Muscle of leg (tissue), 3 donors: ENCODE measurements at regions not wholly inside any gene's neighbourhood (a gene's known extent, or its start where the extent isn't known, plus 50 kb on each side); places are given as distances from the start of the nearest gene placed in this dataset.

Experiments used
- DNase-seq: peaks from one replicate; pipeline ENCODE4 v3.0.0; 2013
- H3K27ac ChIP-seq: one replicate; pipeline ENCODE4 v1.5.1; 2013; ENCODE audit warnings: mild to moderate bottlenecking, low read length, control low read depth
- H3K27me3 ChIP-seq: one replicate; pipeline ENCODE4 v1.6.1; 2013; ENCODE audit warnings: low read length; ENCODE audit not compliant: control insufficient read depth, insufficient read depth
- H3K36me3 ChIP-seq: one replicate; pipeline ENCODE4 v1.6.1; 2013; ENCODE audit warnings: low read length; ENCODE audit not compliant: control insufficient read depth, insufficient read depth
- H3K4me1 ChIP-seq: one replicate; pipeline ENCODE4 v1.6.1; 2013; ENCODE audit warnings: low read length; ENCODE audit not compliant: control insufficient read depth, insufficient read depth
- H3K4me3 ChIP-seq: one replicate; pipeline ENCODE4 v1.5.1; 2013; ENCODE audit warnings: low read length, control low read depth
- H3K9me3 ChIP-seq: replicated peaks from 2 replicates; pipeline ENCODE4 v1.6.1; 2013; ENCODE audit warnings: low read depth, low read length; ENCODE audit not compliant: control insufficient read depth
- WGBS: methylation state at CpG from one replicate; pipeline ENCODE4 v1.1.5; 2013; ENCODE audit warnings: missing lambda C conversion rate; ENCODE audit not compliant: insufficient coverage; 5-methylcytosine and 5-hydroxymethylcytosine counted together

DNA sequence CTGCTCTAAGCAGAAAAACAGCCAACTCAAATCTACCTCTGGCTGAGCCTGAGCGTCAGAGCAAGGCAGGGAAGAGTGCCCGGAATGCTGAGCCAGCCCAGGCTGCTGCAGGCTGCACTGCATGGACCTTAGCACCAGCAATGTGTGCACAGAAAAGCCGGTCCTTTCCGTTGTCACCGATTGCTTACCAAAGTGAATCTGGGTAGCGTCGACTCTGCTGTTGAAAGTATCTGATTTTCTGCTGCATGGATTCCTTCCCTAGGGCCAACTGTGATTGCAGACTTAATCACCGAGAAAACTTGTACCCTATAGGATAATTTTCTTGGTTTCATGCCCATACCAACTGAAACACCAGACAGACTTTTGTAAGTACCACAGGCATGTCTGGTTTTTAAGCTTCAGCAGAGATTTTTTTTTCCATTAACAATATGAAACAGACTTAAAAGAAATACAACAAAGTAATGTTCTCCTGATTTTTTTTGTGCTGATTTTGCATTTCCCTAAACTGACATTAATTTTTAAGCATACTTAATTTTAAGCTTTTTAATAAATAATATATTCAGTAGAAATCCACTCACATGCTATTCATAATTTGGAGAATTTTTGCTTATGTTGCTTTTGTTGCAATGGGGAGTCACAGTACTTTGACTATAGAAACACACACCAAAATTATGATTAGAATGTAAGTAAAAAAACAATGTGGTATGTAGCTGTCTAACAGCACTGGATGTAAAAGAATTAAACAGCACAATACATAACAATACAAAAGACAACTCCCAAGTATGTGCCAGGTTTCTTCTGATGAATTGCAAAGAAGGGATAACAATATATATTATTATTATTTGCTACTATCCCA lies 218.0 kb downstream of the THBS2 start:
- Histone ChIP-seq H3K9me3 (no peaks in the 10 kb centered on the region), H3K4me1 (peaks cover 9% of the 10 kb centered on the region), H3K27me3 (no peaks in the 10 kb centered on the region), H3K27ac (no peak overlapping the region), H3K36me3 (no peaks in the 10 kb centered on the region), H3K4me3 (no peak overlapping the region)
- DNase-seq: peak; percentile 69
- WGBS: 24% methylated on average over 8 of the region's 8 CpGs

- 82% methylated on average over 9 of the region's 13 CpGs for WGBS
- Histone ChIP-seq H3K9me3 (no peaks in the 10 kb centered on the region), H3K4me3 (no peak overlapping the region), H3K4me1 (peaks cover 9% of the 10 kb centered on the region), H3K27me3 (no peaks in the 10 kb centered on the region), H3K36me3 (no peaks in the 10 kb centered on the region), H3K27ac (no peak overlapping the region)
- no peak for DNase-seq
Observed at GRCh38 chr6:169034516-169035167, 219.0 kb downstream of the THBS2 start.

DNA sequence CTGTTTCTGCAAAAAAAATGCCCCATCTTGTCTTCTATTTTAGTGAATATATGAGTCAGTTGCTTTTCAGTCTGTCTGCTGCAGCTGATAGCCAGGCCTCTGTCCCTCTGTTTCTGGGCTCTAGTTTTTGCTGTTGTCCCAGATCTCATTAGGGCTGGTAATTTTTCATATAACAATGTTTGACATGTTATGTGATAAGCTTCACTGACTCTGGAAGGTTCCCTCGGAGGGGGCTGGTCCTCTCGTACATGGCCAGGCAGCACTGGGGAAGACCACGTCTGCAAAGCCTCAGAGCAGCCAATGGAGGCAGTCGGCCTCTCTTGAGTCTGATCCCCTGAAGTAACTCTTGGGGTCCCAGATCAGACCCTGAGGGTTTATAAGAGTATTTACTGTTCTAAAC lies 223.8 kb downstream of the THBS2 start:
- peaks cover 3% of the 10 kb centered on the region for H3K4me1 ChIP-seq
- H3K27ac ChIP-seq: no peak overlapping the region
- H3K9me3 ChIP-seq: no peaks in the 10 kb centered on the region
- no peak overlapping the region for H3K4me3 ChIP-seq
- WGBS: no CpG with 5 or more reads among the region's 4 CpGs
- H3K36me3 ChIP-seq: no peaks in the 10 kb centered on the region
- no peak for DNase-seq
- H3K27me3 ChIP-seq: no peaks in the 10 kb centered on the region

DNA sequence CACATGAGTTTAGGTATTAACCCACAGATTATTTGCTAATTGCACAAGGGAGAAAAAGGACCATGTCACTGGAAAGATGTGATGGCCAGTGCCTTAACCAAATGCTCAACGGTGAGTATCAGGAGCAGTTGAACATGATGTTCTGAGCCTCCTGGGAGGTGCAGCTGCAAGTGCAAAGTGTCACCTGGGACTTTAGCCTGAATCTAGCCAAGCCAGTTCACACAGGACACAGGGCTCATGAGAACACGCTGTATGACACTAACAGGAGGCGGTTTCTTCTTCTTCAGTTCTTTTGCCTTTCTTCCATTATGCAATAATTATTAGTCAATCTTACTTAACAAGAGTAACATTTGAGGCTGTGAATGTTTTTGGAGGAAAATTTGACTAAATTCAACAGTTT lies 225.3 kb downstream of the THBS2 start:
- Histone ChIP-seq H3K27me3 (no peaks in the 10 kb centered on the region), H3K36me3 (no peaks in the 10 kb centered on the region), H3K9me3 (no peaks in the 10 kb centered on the region), H3K4me3 (no peak overlapping the region), H3K27ac (no peak overlapping the region), H3K4me1 (no peaks in the 10 kb centered on the region)
- 56% methylated on average over 1 of the region's 3 CpGs for WGBS
- no peak for DNase-seq

- no peak for DNase-seq
- H3K4me1 ChIP-seq: peaks cover 1% of the 10 kb centered on the region
- no peak overlapping the region for H3K4me3 ChIP-seq
- WGBS: 56% methylated on average over 1 of the region's 5 CpGs
- H3K27ac ChIP-seq: no peak overlapping the region
- no peaks in the 10 kb centered on the region for H3K9me3 ChIP-seq
- no peaks in the 10 kb centered on the region for H3K27me3 ChIP-seq
- H3K36me3 ChIP-seq: no peaks in the 10 kb centered on the region
Observed at GRCh38 chr6:169026175-169026574, 227.5 kb downstream of the THBS2 start.

GRCh38 chr6:169024047-169024660 lies 229.5 kb downstream of the THBS2 start:
- Histone ChIP-seq H3K4me3 (no peak overlapping the region), H3K4me1 (peaks cover 2% of the 10 kb centered on the region), H3K27me3 (no peaks in the 10 kb centered on the region), H3K27ac (no peak overlapping the region), H3K9me3 (no peaks in the 10 kb centered on the region), H3K36me3 (no peaks in the 10 kb centered on the region)
- WGBS: 97% methylated on average over 54 of the region's 54 CpGs
- no peak for DNase-seq

- Histone ChIP-seq H3K27ac (no peak overlapping the region), H3K36me3 (no peaks in the 10 kb centered on the region), H3K27me3 (no peaks in the 10 kb centered on the region), H3K4me3 (no peak overlapping the region), H3K9me3 (no peaks in the 10 kb centered on the region), H3K4me1 (peaks cover 2% of the 10 kb centered on the region)
- 92% methylated on average over 18 of the region's 23 CpGs for WGBS
- DNase-seq: no peak
Observed at GRCh38 chr6:169023161-169023874, 230.3 kb downstream of the THBS2 start.

DNA sequence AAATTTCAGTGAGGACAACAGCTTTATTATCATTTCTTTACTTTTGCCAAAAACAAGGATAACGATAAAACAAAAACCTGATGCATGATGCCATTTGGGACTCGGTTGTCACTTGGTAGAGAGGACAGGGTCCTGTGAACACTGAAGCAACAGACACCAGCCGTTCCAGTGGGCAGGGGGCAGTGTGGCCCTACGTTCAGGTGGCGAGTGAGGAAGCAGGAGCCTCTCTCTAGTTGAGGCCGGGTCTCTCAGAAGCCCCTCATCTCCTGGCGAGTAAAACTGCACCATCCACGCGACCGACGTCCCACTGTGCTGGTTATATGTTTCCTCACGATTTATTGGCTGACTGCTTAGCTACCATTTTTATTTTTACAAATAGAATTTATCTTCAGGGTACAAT lies 231.6 kb downstream of the THBS2 start:
- DNase-seq: no peak
- Histone ChIP-seq H3K9me3 (peaks cover 2% of the 10 kb centered on the region), H3K27ac (no peak overlapping the region), H3K27me3 (no peaks in the 10 kb centered on the region), H3K4me1 (peaks cover 2% of the 10 kb centered on the region), H3K4me3 (no peak overlapping the region), H3K36me3 (no peaks in the 10 kb centered on the region)
- 71% methylated on average over 12 of the region's 12 CpGs for WGBS

- Histone ChIP-seq H3K4me3 (no peak overlapping the region), H3K27me3 (no peaks in the 10 kb centered on the region), H3K36me3 (no peaks in the 10 kb centered on the region), H3K27ac (no peak overlapping the region), H3K9me3 (peaks cover 9% of the 10 kb centered on the region), H3K4me1 (peaks cover 2% of the 10 kb centered on the region)
- no peak for DNase-seq
- 91% methylated on average over 8 of the region's 8 CpGs for WGBS
Observed at GRCh38 chr6:169020821-169021220, 232.8 kb downstream of the THBS2 start.
